22Rv1 (cell line): ENCODE measurements at regions not wholly inside any gene's neighbourhood (a gene's known extent, or its start where the extent isn't known, plus 50 kb on each side); places are given as distances from the start of the nearest gene placed in this dataset.
"Not testable (repeated sequence)": the region's sequence is repeated elsewhere in the genome, so short reads cannot be mapped to it uniquely, and the experiment has no call there.

ENCODE experiments used
- H3K27ac ChIP-seq: fragments of 450-650 bp; 2 replicates; pipeline ENCODE4 v1.5.1; 2017
- ZFX ChIP-seq: fragments of 450-650 bp; IDR thresholded peaks from 2 replicates; pipeline ENCODE4 v1.6.1; 2017; ENCODE audit warnings: antibody characterized with exemption, borderline replicate concordance
- TF ChIP-seq, protein P1 (sequence below): fragments of 450-650 bp; IDR thresholded peaks from 2 replicates; pipeline ENCODE4 v1.5.1; 2017; ENCODE audit warnings: mild to moderate bottlenecking

DNA sequence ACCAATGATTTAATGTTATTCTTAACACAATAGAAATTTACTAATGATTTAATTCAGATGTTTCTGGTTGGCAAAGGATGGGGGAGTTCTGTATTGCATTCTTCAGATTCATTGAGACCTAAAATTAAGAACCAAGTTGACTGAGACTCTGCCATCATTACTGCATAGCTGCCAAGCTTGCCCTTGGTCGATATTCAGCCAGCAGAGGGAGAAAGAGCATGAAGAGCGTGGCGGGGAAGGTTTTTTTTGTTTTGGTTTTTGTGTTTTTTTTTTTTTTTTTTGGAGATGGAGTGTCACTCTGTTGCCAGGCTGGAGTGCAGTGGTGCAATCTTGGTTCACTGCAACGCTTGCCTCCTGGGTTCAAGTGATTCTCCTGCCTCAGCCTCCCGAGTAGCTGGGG is 659.4 kb upstream of the EEF2KMT start:
- H3K27ac ChIP-seq = no peak overlapping the region
- no peak for TF ChIP-seq ZFX
- TF ChIP-seq, protein P1, sequence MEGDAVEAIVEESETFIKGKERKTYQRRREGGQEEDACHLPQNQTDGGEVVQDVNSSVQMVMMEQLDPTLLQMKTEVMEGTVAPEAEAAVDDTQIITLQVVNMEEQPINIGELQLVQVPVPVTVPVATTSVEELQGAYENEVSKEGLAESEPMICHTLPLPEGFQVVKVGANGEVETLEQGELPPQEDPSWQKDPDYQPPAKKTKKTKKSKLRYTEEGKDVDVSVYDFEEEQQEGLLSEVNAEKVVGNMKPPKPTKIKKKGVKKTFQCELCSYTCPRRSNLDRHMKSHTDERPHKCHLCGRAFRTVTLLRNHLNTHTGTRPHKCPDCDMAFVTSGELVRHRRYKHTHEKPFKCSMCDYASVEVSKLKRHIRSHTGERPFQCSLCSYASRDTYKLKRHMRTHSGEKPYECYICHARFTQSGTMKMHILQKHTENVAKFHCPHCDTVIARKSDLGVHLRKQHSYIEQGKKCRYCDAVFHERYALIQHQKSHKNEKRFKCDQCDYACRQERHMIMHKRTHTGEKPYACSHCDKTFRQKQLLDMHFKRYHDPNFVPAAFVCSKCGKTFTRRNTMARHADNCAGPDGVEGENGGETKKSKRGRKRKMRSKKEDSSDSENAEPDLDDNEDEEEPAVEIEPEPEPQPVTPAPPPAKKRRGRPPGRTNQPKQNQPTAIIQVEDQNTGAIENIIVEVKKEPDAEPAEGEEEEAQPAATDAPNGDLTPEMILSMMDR = no peak

DNA sequence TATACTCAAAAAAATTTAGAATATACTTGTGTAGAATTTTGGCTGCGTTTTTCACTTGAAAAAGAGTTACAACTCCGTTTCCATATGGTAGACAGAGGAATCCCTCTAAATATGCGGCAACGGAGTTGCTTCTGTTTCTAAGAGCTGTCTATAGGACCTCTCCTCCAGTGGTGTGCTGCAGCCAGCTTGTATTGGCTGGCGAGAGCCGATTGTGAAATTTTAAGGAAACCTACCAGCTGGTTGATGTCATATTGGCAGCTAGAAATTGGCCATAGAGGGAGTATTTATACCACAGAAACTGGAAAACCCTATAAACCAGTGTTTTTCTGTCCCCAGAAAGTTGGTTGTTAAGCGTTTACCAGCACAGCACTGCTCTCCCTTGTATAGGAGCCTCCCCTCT is 655.8 kb upstream of the EEF2KMT start:
- no peak overlapping the region for H3K27ac ChIP-seq
- TF ChIP-seq ZFX = no peak
- TF ChIP-seq, protein P1 = no peak

DNA sequence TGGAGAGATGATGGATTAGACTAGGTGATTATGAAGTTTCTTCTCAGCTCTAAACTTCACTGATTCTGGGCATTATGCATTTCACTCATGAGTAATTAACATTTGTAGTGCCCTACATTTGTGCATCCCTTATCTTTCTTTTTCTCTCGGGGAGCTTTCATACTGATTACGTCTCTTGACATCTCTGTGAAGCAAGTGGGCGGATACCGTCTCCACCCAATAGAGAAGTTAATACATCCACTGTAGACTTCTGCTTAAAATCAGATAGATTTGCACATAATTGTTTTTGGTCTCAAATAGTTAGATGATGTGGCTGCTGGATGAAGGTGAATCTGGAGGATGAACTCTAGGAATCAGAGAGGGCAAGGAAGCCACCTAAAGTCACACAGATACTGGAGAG is 653.6 kb upstream of the EEF2KMT start:
- no peak overlapping the region for H3K27ac ChIP-seq
- TF ChIP-seq, protein P1 = no peak
- no peak for TF ChIP-seq ZFX

DNA sequence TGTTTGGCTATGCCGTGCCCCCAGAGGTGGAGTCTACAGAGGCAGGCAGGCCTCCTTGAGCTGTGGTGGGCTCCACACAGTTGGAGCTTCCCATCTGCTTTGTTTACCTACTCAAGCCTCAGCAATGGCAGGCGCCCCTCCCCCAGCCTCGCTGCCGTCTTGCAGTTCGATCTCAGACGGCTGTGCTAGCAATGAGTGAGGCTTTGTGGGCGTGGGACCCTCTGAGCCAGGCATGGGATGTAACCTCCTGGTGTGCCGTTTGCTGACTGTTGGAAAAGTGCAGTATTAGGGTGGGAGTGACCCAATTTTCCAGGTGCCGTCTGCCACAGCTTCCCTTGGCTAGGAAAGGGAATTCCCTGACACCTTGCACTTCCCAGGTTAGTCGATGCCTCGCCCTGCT is 652.8 kb upstream of the EEF2KMT start:
- not testable (repeated sequence) for H3K27ac ChIP-seq

DNA sequence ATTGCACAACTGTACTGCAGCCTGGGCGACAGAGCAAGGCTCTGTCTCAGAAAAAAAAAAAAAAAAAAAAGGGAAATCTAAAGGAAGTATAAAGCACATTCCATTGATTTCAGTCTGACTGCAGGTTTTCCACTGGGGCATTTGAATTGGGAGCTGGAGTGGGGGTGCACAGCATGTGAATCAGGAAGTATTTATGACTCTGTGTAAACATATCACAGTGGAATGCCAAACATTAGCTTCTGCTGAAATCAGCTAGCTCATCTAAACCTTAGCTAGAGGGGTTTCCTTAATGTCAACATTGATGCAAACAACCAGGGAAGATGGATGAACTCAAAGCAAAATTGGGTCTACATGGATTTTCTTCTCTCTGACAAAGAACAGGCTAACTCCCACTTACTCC is 641.0 kb upstream of the EEF2KMT start:
- no peak overlapping the region for H3K27ac ChIP-seq
- TF ChIP-seq, protein P1 = no peak
- TF ChIP-seq ZFX = no peak

DNA sequence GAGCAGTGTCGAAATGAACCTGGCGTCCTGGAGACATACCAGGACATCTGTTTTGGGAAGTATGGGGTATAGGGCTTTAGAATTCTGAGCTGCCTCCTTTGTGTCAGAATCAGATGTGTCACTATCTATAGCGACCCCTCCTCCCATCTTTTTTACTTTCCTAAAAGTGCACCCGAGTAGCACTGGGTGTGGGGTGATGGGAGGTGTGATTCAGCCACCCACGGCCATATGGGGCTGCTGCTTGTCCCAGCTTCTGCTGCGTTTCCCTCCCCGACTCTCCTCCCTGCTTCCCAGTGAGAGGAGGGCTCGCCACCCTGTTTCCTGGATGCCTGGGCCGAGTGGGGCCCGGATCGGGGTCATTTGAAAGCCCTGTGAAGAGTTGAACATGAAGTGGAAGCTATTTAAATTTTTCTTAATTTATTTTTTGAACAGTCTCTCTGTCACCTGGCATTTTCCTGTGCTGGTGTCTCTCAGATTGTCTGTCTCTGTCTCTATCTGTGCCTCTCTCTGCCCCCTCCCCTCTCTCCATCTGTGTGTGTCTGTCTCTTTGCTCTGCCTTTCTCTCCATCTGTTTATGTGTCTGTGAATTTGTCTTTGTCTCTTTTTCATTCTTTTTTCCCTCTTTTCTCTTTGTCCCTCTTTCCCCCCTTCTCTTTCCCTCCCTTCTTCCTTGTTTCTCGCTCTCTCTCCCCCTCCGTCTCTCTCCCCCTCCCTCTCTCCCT is 638.8 kb upstream of the EEF2KMT start:
- TF ChIP-seq, protein P1 = no peak
- TF ChIP-seq ZFX = no peak

DNA sequence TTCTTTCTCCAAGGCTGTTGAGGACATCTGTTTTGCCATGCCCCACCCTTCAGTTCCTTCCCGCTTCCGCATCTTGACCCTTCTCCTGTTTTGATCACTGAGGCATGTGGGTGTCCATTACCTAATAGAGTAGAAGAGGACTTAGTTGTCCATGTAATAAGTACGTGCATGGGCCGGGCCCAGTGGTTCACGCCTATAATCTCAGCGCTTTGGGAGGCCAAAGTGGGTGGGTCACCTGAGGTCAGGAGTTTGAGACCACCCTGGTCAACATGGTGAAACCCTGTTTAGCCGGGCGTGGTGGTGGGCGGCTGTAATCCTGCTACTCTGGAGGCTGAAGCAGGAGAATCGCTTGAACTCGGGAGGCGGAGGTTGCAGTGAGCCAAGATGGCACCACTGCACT is 637.8 kb upstream of the EEF2KMT start:
- TF ChIP-seq ZFX = no peak
- TF ChIP-seq, protein P1 = no peak
- H3K27ac ChIP-seq = no peak overlapping the region

More for the DNA sequence above, 638.8 kb upstream of the EEF2KMT start:
- H3K27ac ChIP-seq = no peak overlapping the region

DNA sequence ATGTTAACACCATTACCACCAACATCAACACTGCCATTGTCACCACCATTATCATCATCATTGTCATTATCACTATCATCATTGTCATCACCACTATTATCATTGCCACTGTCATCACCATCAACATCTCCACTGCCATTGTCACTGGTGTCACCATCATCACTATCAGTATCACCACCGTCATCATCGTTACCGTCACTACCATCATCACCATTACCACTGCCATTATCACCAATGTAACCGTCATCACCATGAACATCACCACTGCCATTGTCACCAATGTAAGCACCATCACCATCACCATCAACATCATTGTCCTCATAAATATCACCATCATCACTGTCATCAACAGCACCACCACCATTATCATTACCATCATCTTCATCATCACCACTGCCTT is 633.2 kb upstream of the EEF2KMT start:
- TF ChIP-seq, protein P1 = no peak
- no peak for TF ChIP-seq ZFX
- no peak overlapping the region for H3K27ac ChIP-seq
